HUES48 (cell line): ENCODE measurements at regions not wholly inside any gene's neighbourhood (a gene's known extent, or its start where the extent isn't known, plus 50 kb on each side); places are given as distances from the start of the nearest gene placed in this dataset.
"Not testable (repeated sequence)": the region's sequence is repeated elsewhere in the genome, so short reads cannot be mapped to it uniquely, and the experiment has no call there.

Source experiments
- H3K27ac ChIP-seq: one replicate; pipeline ENCODE4 v1.7.0; 2013; ENCODE audit warnings: low read depth, low read length, inconsistent platforms
- H3K27me3 ChIP-seq: 2 replicates; pipeline ENCODE4 v1.6.1; 2013; ENCODE audit warnings: mild to moderate bottlenecking, low read length; ENCODE audit not compliant: control insufficient read depth, insufficient read depth
- H3K36me3 ChIP-seq: 2 replicates; pipeline ENCODE4 v1.6.1; 2013; ENCODE audit warnings: low read length; ENCODE audit not compliant: control insufficient read depth, insufficient read depth
- H3K4me1 ChIP-seq: 2 replicates; pipeline ENCODE4 v1.6.1; 2013; ENCODE audit warnings: mild to moderate bottlenecking, low read length; ENCODE audit not compliant: control insufficient read depth, insufficient read depth
- H3K4me3 ChIP-seq: 2 replicates; pipeline ENCODE4 v1.5.1; 2013; ENCODE audit warnings: mild to moderate bottlenecking, low read depth, low read length
- H3K9ac ChIP-seq: 2 replicates; pipeline ENCODE4 v1.6.1; 2013; ENCODE audit warnings: mild to moderate bottlenecking, low read depth, low read length, moderate library complexity
- H3K9me3 ChIP-seq: 2 replicates; pipeline ENCODE4 v1.6.1; 2013; ENCODE audit warnings: low read length; ENCODE audit not compliant: control insufficient read depth, insufficient read depth

GRCh38 chr15:81791322-81791721 is 254.5 kb downstream of the MEX3B start:
- H3K4me1 ChIP-seq: peaks cover 25% of the 10 kb centered on the region
- H3K27ac ChIP-seq, H3K27me3 ChIP-seq, H3K36me3 ChIP-seq, H3K9ac ChIP-seq, H3K4me3 ChIP-seq, H3K9me3 ChIP-seq: not testable (repeated sequence)

GRCh38 chr15:81789403-81789802 is 256.4 kb downstream of the MEX3B start:
- Histone ChIP-seq H3K9me3 (no peaks in the 10 kb centered on the region), H3K36me3 (no peaks in the 10 kb centered on the region), H3K27ac (no peak overlapping the region), H3K4me1 (peaks cover 21% of the 10 kb centered on the region), H3K27me3 (no peaks in the 10 kb centered on the region), H3K4me3 (no peak overlapping the region), H3K9ac (no peak overlapping the region)

- no peak overlapping the region for H3K27ac ChIP-seq
- H3K27me3 ChIP-seq: no peaks in the 10 kb centered on the region
- no peak overlapping the region for H3K9ac ChIP-seq
- 0 out of 2 replicates have a peak, but pooled peaks cover 3% of the 10 kb centered on the region for H3K36me3 ChIP-seq
- no peak overlapping the region for H3K4me3 ChIP-seq
- no peaks in the 10 kb centered on the region for H3K9me3 ChIP-seq
- no peaks in the 10 kb centered on the region for H3K4me1 ChIP-seq
Measured at GRCh38 chr15:81786776-81787175, 259.0 kb downstream of the MEX3B start.

- Histone ChIP-seq H3K4me3 (no peak overlapping the region), H3K9me3 (no peaks in the 10 kb centered on the region), H3K9ac (no peak overlapping the region), H3K36me3 (0 out of 2 replicates have a peak, but pooled peaks cover 3% of the 10 kb centered on the region), H3K4me1 (no peaks in the 10 kb centered on the region), H3K27me3 (no peaks in the 10 kb centered on the region), H3K27ac (no peak overlapping the region)
Measured at GRCh38 chr15:81785679-81786078, 260.1 kb downstream of the MEX3B start.

GRCh38 chr15:81785181-81785580 is 260.6 kb downstream of the MEX3B start:
- Histone ChIP-seq H3K27me3 (no peaks in the 10 kb centered on the region), H3K9ac (no peak overlapping the region), H3K36me3 (0 out of 2 replicates have a peak, but pooled peaks cover 3% of the 10 kb centered on the region), H3K27ac (no peak overlapping the region), H3K4me3 (no peak overlapping the region), H3K4me1 (no peaks in the 10 kb centered on the region), H3K9me3 (no peaks in the 10 kb centered on the region)

- no peaks in the 10 kb centered on the region for H3K27me3 ChIP-seq
- H3K36me3 ChIP-seq: 0 out of 2 replicates have a peak, but pooled peaks cover 3% of the 10 kb centered on the region
- H3K4me1 ChIP-seq: no peaks in the 10 kb centered on the region
- H3K27ac ChIP-seq: no peak overlapping the region
- H3K9me3 ChIP-seq: no peaks in the 10 kb centered on the region
- H3K4me3 ChIP-seq: no peak overlapping the region
- H3K9ac ChIP-seq: no peak overlapping the region
Measured at GRCh38 chr15:81784751-81785150, 261.1 kb downstream of the MEX3B start.

GRCh38 chr15:81783586-81783985 is 262.2 kb downstream of the MEX3B start:
- Histone ChIP-seq H3K4me1 (no peaks in the 10 kb centered on the region), H3K27me3 (no peaks in the 10 kb centered on the region), H3K9ac (no peak overlapping the region), H3K9me3 (no peaks in the 10 kb centered on the region), H3K4me3 (no peak overlapping the region), H3K36me3 (0 out of 2 replicates have a peak, but pooled peaks cover 3% of the 10 kb centered on the region), H3K27ac (no peak overlapping the region)

GRCh38 chr15:81783076-81783475 is 262.7 kb downstream of the MEX3B start:
- Histone ChIP-seq H3K27ac (no peak overlapping the region), H3K4me3 (no peak overlapping the region), H3K9ac (no peak overlapping the region), H3K27me3 (no peaks in the 10 kb centered on the region), H3K9me3 (no peaks in the 10 kb centered on the region), H3K36me3 (0 out of 2 replicates have a peak, but pooled peaks cover 3% of the 10 kb centered on the region), H3K4me1 (no peaks in the 10 kb centered on the region)

GRCh38 chr15:81781395-81781794 is 264.4 kb downstream of the MEX3B start:
- H3K36me3 ChIP-seq: 0 out of 2 replicates have a peak, but pooled peaks cover 3% of the 10 kb centered on the region
- H3K27ac ChIP-seq: no peak overlapping the region
- H3K4me3 ChIP-seq: no peak overlapping the region
- H3K9ac ChIP-seq: no peak overlapping the region
- no peaks in the 10 kb centered on the region for H3K4me1 ChIP-seq
- no peaks in the 10 kb centered on the region for H3K27me3 ChIP-seq
- H3K9me3 ChIP-seq: no peaks in the 10 kb centered on the region

- H3K9ac ChIP-seq: no peak overlapping the region
- H3K27me3 ChIP-seq: no peaks in the 10 kb centered on the region
- no peaks in the 10 kb centered on the region for H3K4me1 ChIP-seq
- H3K4me3 ChIP-seq: no peak overlapping the region
- 0 out of 2 replicates have a peak, but pooled peaks cover 3% of the 10 kb centered on the region for H3K36me3 ChIP-seq
- H3K9me3 ChIP-seq: no peaks in the 10 kb centered on the region
- H3K27ac ChIP-seq: no peak overlapping the region
Measured at GRCh38 chr15:81780966-81781365, 264.9 kb downstream of the MEX3B start.

GRCh38 chr15:81779181-81779580 is 266.6 kb downstream of the MEX3B start:
- Histone ChIP-seq H3K9me3 (no peaks in the 10 kb centered on the region), H3K4me3 (no peak overlapping the region)

GRCh38 chr15:81777546-81777945 is 268.3 kb downstream of the MEX3B start:
- Histone ChIP-seq H3K27me3 (no peaks in the 10 kb centered on the region), H3K27ac (no peak overlapping the region)

More at GRCh38 chr15:81779181-81779580, 266.6 kb downstream of the MEX3B start:
- no peaks in the 10 kb centered on the region for H3K27me3 ChIP-seq
- 0 out of 2 replicates have a peak, but pooled peaks cover 3% of the 10 kb centered on the region for H3K36me3 ChIP-seq
- H3K4me1 ChIP-seq: no peaks in the 10 kb centered on the region
- no peak overlapping the region for H3K27ac ChIP-seq
- H3K9ac ChIP-seq: no peak overlapping the region

More at GRCh38 chr15:81777546-81777945, 268.3 kb downstream of the MEX3B start:
- H3K9ac ChIP-seq: no peak overlapping the region
- no peaks in the 10 kb centered on the region for H3K9me3 ChIP-seq
- no peaks in the 10 kb centered on the region for H3K36me3 ChIP-seq
- H3K4me3 ChIP-seq: no peak overlapping the region
- no peaks in the 10 kb centered on the region for H3K4me1 ChIP-seq
